HCT116 (cell line): ENCODE measurements at regions not wholly inside any gene's neighbourhood (a gene's known extent, or its start where the extent isn't known, plus 50 kb on each side); places are given as distances from the start of the nearest gene placed in this dataset.

ENCODE experiments used
- ATAC-seq: fragments of 200-7000 bp; cut with Tn5 transposase; 2 replicates; pipeline ENCODE4 v1.9.1; 2020; ENCODE audit warnings: mild to moderate bottlenecking, moderate library complexity
- BruUV-seq: library from RNA; stranded (reverse); fragments of 400-500 nt; replicated peaks from 2 replicates; lab custom pipeline; 2021; lab: Mats Ljungman, UMichigan
- CTCF ChIA-PET: fragments of 300-600 bp; sonication (Branson Sonifier 250); formaldehyde crosslinking; loops from one replicate; lab custom pipeline; 2021; ENCODE audit warnings: antibody characterized with exemption; lab: Charles Lee
- POLR2A ChIA-PET: fragments of 300-600, 350-600 bp; sonication (Branson Sonifier 250); formaldehyde crosslinking; loops from one replicate; lab custom pipeline; 2021; ENCODE audit warnings: antibody characterized with exemption; lab: Charles Lee
- RAD21 ChIA-PET, 2 experiments: fragments of 300-600 bp; sonication (Branson Sonifier 250); formaldehyde crosslinking; loops; one replicate each; lab custom pipeline; 2023; ENCODE audit warnings: low total read pairs in 2 of 2; ENCODE audit not compliant: uncharacterized antibody in 2 of 2, unreplicated experiment in 2 of 2, low non-redundant PET in 1 of 2; lab: Charles Lee
- DNase-seq: peaks from one replicate; pipeline ENCODE4 v3.0.0-alpha.2; 2010; ENCODE audit warnings: low read depth, low spot score
- H2AFZ ChIP-seq: fragments of 200-600 bp; shearing (Covaris generic), sonication (generic); 2 replicates; pipeline ENCODE4 v1.6.1; 2017; ENCODE audit warnings: low read depth, mixed run types, mixed read lengths, antibody characterized with exemption, low read length; ENCODE audit not compliant: poor library complexity, severe bottlenecking
- H3K27ac ChIP-seq: 2 replicates; pipeline ENCODE4 v1.5.1; 2012; ENCODE audit warnings: low read depth, low read length
- H3K27me3 ChIP-seq: fragments of 200-600 bp; sonication (generic); 2 replicates; pipeline ENCODE4 v1.6.1; 2016; ENCODE audit warnings: mixed run types, low read length, mixed read lengths; ENCODE audit not compliant: insufficient read depth
- H3K36me3 ChIP-seq, 2 experiments: fragments of 200-500 bp in 1 of 2; fragments of 200-600 bp in 1 of 2; sonication (Bioruptor generic) in 1 of 2; sonication (generic) in 1 of 2; 2 replicates each; pipeline versions ENCODE4 v1.5.1 to v1.6.1; 2014 to 2016; ENCODE audit warnings: low read length in 2 of 2, inconsistent platforms in 1 of 2, mixed read lengths in 1 of 2, mixed run types in 1 of 2; ENCODE audit not compliant: insufficient read depth in 2 of 2, control insufficient read depth in 1 of 2
- H3K4me1 ChIP-seq, 2 experiments: fragments of 200-600 bp in 1 of 2; sonication (generic) in 1 of 2; 2 replicates each; pipeline versions ENCODE4 v1.5.1 to v1.6.1; 2012 to 2017; ENCODE audit warnings: low read length in 2 of 2, inconsistent platforms in 1 of 2, mild to moderate bottlenecking in 1 of 2, mixed read lengths in 1 of 2, mixed run types in 1 of 2, moderate library complexity in 1 of 2; ENCODE audit not compliant: insufficient read depth in 2 of 2, control insufficient read depth in 1 of 2
- H3K4me2 ChIP-seq: fragments of 200-600 bp; sonication (generic); 2 replicates; pipeline ENCODE4 v1.6.1; 2017; ENCODE audit warnings: mixed run types, low read length, mixed read lengths
- H3K4me3 ChIP-seq, 2 experiments: fragments of 200-600 bp in 1 of 2; sonication (generic) in 1 of 2; replicated peaks in 1 of 2; 2 replicates each; pipeline ENCODE4 v1.5.1; 2011 to 2016; ENCODE audit warnings: low read length in 2 of 2, control low read depth in 1 of 2, low read depth in 1 of 2, mild to moderate bottlenecking in 1 of 2, mixed read lengths in 1 of 2, mixed run types in 1 of 2
- H3K79me2 ChIP-seq: fragments of 200-600 bp; sonication (generic); 2 replicates; pipeline ENCODE4 v1.6.1; 2017; ENCODE audit warnings: mild to moderate bottlenecking, mixed run types, low read length, moderate library complexity, mixed read lengths; ENCODE audit not compliant: insufficient read depth
- H3K9ac ChIP-seq: fragments of 200-600 bp; sonication (generic); 2 replicates; pipeline ENCODE4 v1.6.1; 2016; ENCODE audit warnings: low read length, mixed read lengths
- H3K9me2 ChIP-seq: fragments of 200-600 bp; sonication (generic), shearing (Covaris generic); 2 replicates; pipeline ENCODE4 v1.6.1; 2017; ENCODE audit warnings: mixed run types, mild to moderate bottlenecking, moderate library complexity; ENCODE audit not compliant: insufficient read depth
- H3K9me3 ChIP-seq, 2 experiments: fragments of 200-500 bp in 1 of 2; fragments of 200-600 bp in 1 of 2; sonication (Bioruptor generic) in 1 of 2; sonication (generic) in 1 of 2; 2 replicates each; pipeline ENCODE4 v1.6.1; 2014 to 2017; ENCODE audit warnings: low read length in 2 of 2, mixed read lengths in 2 of 2, inconsistent platforms in 1 of 2, low read depth in 1 of 2, mild to moderate bottlenecking in 1 of 2, mixed run types in 1 of 2, moderate library complexity in 1 of 2; ENCODE audit not compliant: control insufficient read depth in 1 of 2, insufficient read depth in 1 of 2
- H4K20me1 ChIP-seq: fragments of 200-600 bp; sonication (generic), shearing (Covaris generic); 2 replicates; pipeline ENCODE4 v1.6.1; 2017; ENCODE audit warnings: mixed run types, mild to moderate bottlenecking, moderate library complexity; ENCODE audit not compliant: insufficient read depth
- ATF3 ChIP-seq: IDR thresholded peaks from 2 replicates; pipeline ENCODE4 v1.6.1; 2012
- CEBPB ChIP-seq: IDR thresholded peaks from 2 replicates; pipeline ENCODE4 v1.6.1; 2012; ENCODE audit warnings: low read depth
- EGR1 ChIP-seq: IDR thresholded peaks from 2 replicates; pipeline ENCODE4 v1.6.1; 2012; ENCODE audit warnings: low read depth
- ELF1 ChIP-seq: IDR thresholded peaks from 2 replicates; pipeline ENCODE4 v1.6.1; 2012; ENCODE audit warnings: low read depth, borderline replicate concordance
- EZH2 ChIP-seq: fragments of 200-600 bp; sonication (generic); IDR thresholded peaks from 2 replicates; pipeline ENCODE4 v1.6.1; 2017; ENCODE audit warnings: antibody characterized with exemption, mixed run types
- FOSL1 ChIP-seq: IDR thresholded peaks from 2 replicates; pipeline ENCODE4 v1.6.1; 2012; ENCODE audit warnings: low read depth
- JUND ChIP-seq: IDR thresholded peaks from 2 replicates; pipeline ENCODE4 v1.6.1; 2012
- MAX ChIP-seq: IDR thresholded peaks from 2 replicates; pipeline ENCODE4 v1.6.1; 2012
- POLR2A ChIP-seq: IDR thresholded peaks from 2 replicates; pipeline ENCODE4 v1.7.0; 2011; ENCODE audit warnings: borderline replicate concordance; ENCODE audit not compliant: insufficient read depth, insufficient read length; ENCODE audit errors: extremely low read depth
- REST ChIP-seq: IDR thresholded peaks from 2 replicates; pipeline ENCODE4 v1.6.1; 2012; ENCODE audit warnings: low read depth
- SIN3A ChIP-seq: IDR thresholded peaks from 2 replicates; pipeline ENCODE4 v1.6.1; 2012; ENCODE audit warnings: low read depth
- SRF ChIP-seq: IDR thresholded peaks from 2 replicates; pipeline ENCODE4 v1.6.1; 2012; ENCODE audit warnings: low read depth
- TCF7L2 ChIP-seq: IDR thresholded peaks from 2 replicates; pipeline ENCODE4 v1.7.0; 2011; ENCODE audit warnings: borderline replicate concordance, inconsistent platforms; ENCODE audit not compliant: insufficient read depth, insufficient read length; ENCODE audit errors: extremely low read depth
- YY1 ChIP-seq: IDR thresholded peaks from 2 replicates; pipeline ENCODE4 v1.6.1; 2011; ENCODE audit warnings: low read length, low read depth, moderate library complexity, mild to moderate bottlenecking; ENCODE audit not compliant: insufficient replicate concordance; ENCODE audit errors: extremely low read depth
- ZFX ChIP-seq: fragments of 450-650 bp; IDR thresholded peaks from 2 replicates; pipeline ENCODE4 v1.6.1; 2017
- ZNF274 ChIP-seq: fragments of 200-500 bp; sonication (Bioruptor generic); IDR thresholded peaks from 2 replicates; pipeline ENCODE4 v1.6.1; 2014; ENCODE audit warnings: mild to moderate bottlenecking, low read depth, low read length, inconsistent platforms
- intact Hi-C: fragments of 100-400 bp; cut with micrococcal nuclease; formaldehyde crosslinking; loops from 2 replicates; pipeline ENCODE4 v1.10.0; 2022

- no peak for DNase-seq
- H3K36me3 ChIP-seq: no peaks in the 10 kb centered on the region
- no peaks in the 10 kb centered on the region for H3K9me2 ChIP-seq
- ATAC-seq: no peak
- no TSS peak for BruUV-seq
- H3K79me2 ChIP-seq: no peaks in the 10 kb centered on the region
- no peak overlapping the region for H3K4me3 ChIP-seq
- H3K27me3 ChIP-seq: peaks cover 55% of the 10 kb centered on the region
- ChIA-PET RAD21 (no interaction called here), CTCF (no interaction called here), POLR2A (no interaction called here)
- no peak overlapping the region for H3K4me2 ChIP-seq
- no peak overlapping the region for H3K9ac ChIP-seq
- no peaks in the 10 kb centered on the region for H4K20me1 ChIP-seq
- H3K4me1 ChIP-seq: no peaks in the 10 kb centered on the region
- no peaks in the 10 kb centered on the region for H3K9me3 ChIP-seq
- no peak overlapping the region for H3K27ac ChIP-seq
- TF ChIP-seq MAX: no peak
- TF ChIP-seq EZH2: no peak
- no peak for TF ChIP-seq JUND
- no peak for TF ChIP-seq FOSL1
- TF ChIP-seq ELF1: no peak
- no peak for TF ChIP-seq ATF3
- TF ChIP-seq YY1: no peak
- TF ChIP-seq SIN3A: no peak
- TF ChIP-seq POLR2A: no peak
- intact Hi-C loops: no loop called here
- H2AFZ ChIP-seq: no peak overlapping the region
These were observed 496.7 kb downstream of the STK39 start for GRCh38 chr2:167750675-167751074.

- POLR2A ChIA-PET: no interaction called here
- H3K27ac ChIP-seq: no peak overlapping the region
These were observed 497.7 kb downstream of the STK39 start for GRCh38 chr2:167749660-167750059.

More at GRCh38 chr2:167749660-167750059, 497.7 kb downstream of the STK39 start:
- no peak overlapping the region for H3K4me2 ChIP-seq
- H3K79me2 ChIP-seq: no peaks in the 10 kb centered on the region
- H4K20me1 ChIP-seq: no peaks in the 10 kb centered on the region
- no TSS peak for BruUV-seq
- H3K9ac ChIP-seq: no peak overlapping the region
- H3K36me3 ChIP-seq: no peaks in the 10 kb centered on the region
- H3K9me3 ChIP-seq: no peaks in the 10 kb centered on the region
- DNase-seq (no peak), ATAC-seq (no peak)
- ChIA-PET RAD21 (no interaction called here), CTCF (no interaction called here)
- TF ChIP-seq ZNF274 (no peak), CEBPB (no peak), FOSL1 (no peak), REST (no peak), ZFX (no peak), SRF (no peak), EGR1 (no peak), TCF7L2 (no peak), EZH2 (no peak)
- no peaks in the 10 kb centered on the region for H3K9me2 ChIP-seq
- intact Hi-C loops: no loop called here
- peaks cover 47% of the 10 kb centered on the region for H3K27me3 ChIP-seq
- H3K4me1 ChIP-seq: no peaks in the 10 kb centered on the region
- no peak overlapping the region for H2AFZ ChIP-seq
- no peak overlapping the region for H3K4me3 ChIP-seq
